Stomach (tissue), 8 donors: ENCODE measurements at regions not wholly inside any gene's neighbourhood (a gene's known extent, or its start where the extent isn't known, plus 50 kb on each side); places are given as distances from the start of the nearest gene placed in this dataset.
"Not testable (repeated sequence)": the region's sequence is repeated elsewhere in the genome, so short reads cannot be mapped to it uniquely, and the experiment has no call there.

ENCODE experiments used
- DNase-seq, 2 donors: peaks; one replicate each; pipeline versions ENCODE4 v3.0.0 to v3.0.0-alpha.2; 2013 to 2019
- H3K27ac ChIP-seq, 5 donors: fragments of 200-600 bp in 4 of 5; sonication (generic) in 4 of 5; one replicate each; pipeline ENCODE4 v1.5.1; 2013 to 2019; ENCODE audit warnings: mild to moderate bottlenecking in 1 of 5, moderate library complexity in 1 of 5
- H3K27me3 ChIP-seq, 3 donors: fragments of 200-600 bp; sonication (generic); one replicate each; pipeline ENCODE4 v1.5.1; 2017 to 2019; ENCODE audit warnings: mixed run types in 1 of 3
- H3K36me3 ChIP-seq, 4 donors: fragments of 200-600 bp; sonication (generic); 1 replicate in 3 of 4; 2 replicates in 1 of 4; pipeline ENCODE4 v1.5.1; 2016 to 2019
- H3K4me1 ChIP-seq, 4 donors: fragments of 200-600 bp; sonication (generic); one replicate each; pipeline ENCODE4 v1.5.1; 2016 to 2019
- H3K4me3 ChIP-seq, 4 donors: fragments of 200-600 bp; sonication (generic) in 3 of 4; one replicate each; pipeline ENCODE4 v1.5.1; 2016 to 2019; ENCODE audit warnings: mild to moderate bottlenecking in 1 of 4
- H3K9me3 ChIP-seq, 4 donors: fragments of 200-600 bp; sonication (generic); one replicate each; pipeline ENCODE4 v1.5.1; 2016 to 2019
- EP300 ChIP-seq: sonication (generic); formaldehyde crosslinking; IDR thresholded peaks from one replicate; pipeline ENCODE4 v1.6.1; 2017; ENCODE audit warnings: antibody characterized with exemption
- POLR2A ChIP-seq, 4 donors: fragments of 450-650 bp; IDR thresholded peaks; one replicate each; pipeline ENCODE4 v1.6.1; 2016; ENCODE audit warnings: antibody characterized with exemption in 4 of 4, control low read depth in 2 of 4, mild to moderate bottlenecking in 1 of 4, moderate library complexity in 1 of 4
- POLR2AphosphoS5 ChIP-seq, 3 donors: sonication (generic); formaldehyde crosslinking; IDR thresholded peaks; one replicate each; pipeline ENCODE4 v1.6.1; 2016; ENCODE audit warnings: antibody characterized with exemption in 3 of 3
- WGBS, 5 donors: extraction: QIAGEN DNeasy Blood & Tissue Kit in 3 of 5; methylation state at CpG; one replicate each; pipeline versions ENCODE4 v1.1.5 to v1.1.7; 2013 to 2018; 5-methylcytosine and 5-hydroxymethylcytosine counted together
- intact Hi-C: fragments of 100-400 bp; cut with DNase I; formaldehyde crosslinking; loops from one replicate; pipeline ENCODE4 v1.15.1; 2023; ENCODE audit warnings: low total_unique reads
- TF ChIP-seq, protein P1 (sequence below), 7 experiments: fragments of 450-650 bp in 4 of 7; fragments of 200-600 bp in 3 of 7; sonication (generic) in 3 of 7; IDR thresholded peaks; one replicate each; pipeline ENCODE4 v1.5.1; 2016 to 2019; ENCODE audit warnings: antibody characterized with exemption in 7 of 7, control low read depth in 2 of 7, mild to moderate bottlenecking in 1 of 7
- donor health status: healthy with polysubstance abuse.
- donor health status: Bipolar disorder and iron deficiency.
- donor health status: healthy.

DNA sequence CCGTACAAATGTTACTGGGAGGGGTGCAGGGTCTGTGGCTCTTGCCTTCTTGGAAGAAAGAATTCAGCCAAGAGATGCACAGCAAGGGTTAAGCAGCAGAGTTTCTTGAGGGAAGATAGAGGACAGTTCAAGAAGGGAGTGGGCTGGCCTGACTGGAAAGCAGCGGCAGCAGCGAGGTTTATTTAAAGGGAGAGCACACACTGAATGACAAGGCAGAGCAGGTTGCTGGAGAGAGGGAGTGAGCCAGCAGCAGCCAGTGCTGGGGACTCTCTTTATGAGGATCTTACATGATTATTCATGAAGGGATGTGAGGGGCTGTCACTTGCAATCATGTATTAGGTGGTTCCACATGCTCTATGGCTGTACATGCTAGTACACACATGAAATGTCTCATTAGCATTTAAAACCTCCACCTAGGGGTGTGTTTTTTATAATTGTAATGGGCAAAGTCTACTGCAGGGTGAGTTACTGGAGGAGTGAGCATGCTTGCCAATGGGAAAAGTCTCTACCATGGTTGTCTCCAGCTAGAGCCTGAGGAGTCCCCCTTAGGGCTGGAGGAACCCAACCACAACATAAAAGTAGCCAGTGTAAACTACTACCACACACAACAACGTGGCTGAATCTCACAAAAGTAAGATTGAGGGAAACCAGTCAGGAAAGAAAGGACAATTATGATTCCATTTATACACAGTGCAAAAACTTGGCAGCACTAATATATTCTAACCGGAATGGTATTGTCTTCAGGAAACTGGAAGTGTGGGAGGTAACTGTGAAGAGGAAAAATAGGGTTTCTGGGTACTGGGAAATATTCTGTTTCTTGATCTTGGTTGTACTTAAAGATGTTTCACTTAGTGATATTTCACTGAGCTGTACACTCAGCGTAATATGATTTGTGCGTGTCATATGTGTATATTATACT lies 87.6 kb upstream of the FAM110C start:
- TF ChIP-seq, protein P1, sequence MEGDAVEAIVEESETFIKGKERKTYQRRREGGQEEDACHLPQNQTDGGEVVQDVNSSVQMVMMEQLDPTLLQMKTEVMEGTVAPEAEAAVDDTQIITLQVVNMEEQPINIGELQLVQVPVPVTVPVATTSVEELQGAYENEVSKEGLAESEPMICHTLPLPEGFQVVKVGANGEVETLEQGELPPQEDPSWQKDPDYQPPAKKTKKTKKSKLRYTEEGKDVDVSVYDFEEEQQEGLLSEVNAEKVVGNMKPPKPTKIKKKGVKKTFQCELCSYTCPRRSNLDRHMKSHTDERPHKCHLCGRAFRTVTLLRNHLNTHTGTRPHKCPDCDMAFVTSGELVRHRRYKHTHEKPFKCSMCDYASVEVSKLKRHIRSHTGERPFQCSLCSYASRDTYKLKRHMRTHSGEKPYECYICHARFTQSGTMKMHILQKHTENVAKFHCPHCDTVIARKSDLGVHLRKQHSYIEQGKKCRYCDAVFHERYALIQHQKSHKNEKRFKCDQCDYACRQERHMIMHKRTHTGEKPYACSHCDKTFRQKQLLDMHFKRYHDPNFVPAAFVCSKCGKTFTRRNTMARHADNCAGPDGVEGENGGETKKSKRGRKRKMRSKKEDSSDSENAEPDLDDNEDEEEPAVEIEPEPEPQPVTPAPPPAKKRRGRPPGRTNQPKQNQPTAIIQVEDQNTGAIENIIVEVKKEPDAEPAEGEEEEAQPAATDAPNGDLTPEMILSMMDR (IDR thresholded peaks at IDR 0.05) = no peak
- TF ChIP-seq POLR2A (IDR thresholded peaks at IDR 0.05) = no peak
- Histone ChIP-seq H3K36me3 (no peaks in the 10 kb centered on the region), H3K4me3 (no peak overlapping the region), H3K9me3 (no peaks in the 10 kb centered on the region), H3K27ac (no peak overlapping the region), H3K27me3 (peaks cover 0 to 19% (median 0%) of the 10 kb centered on the region in 3 donors), H3K4me1 (no peaks in the 10 kb centered on the region)
- intact Hi-C loops = no loop called here
- 46 to 56% (median 52%) methylated on average over 7 of the region's 7 CpGs for WGBS, 5 donors
- peak in 1 of 2 donors; percentile 34 for DNase-seq

DNA sequence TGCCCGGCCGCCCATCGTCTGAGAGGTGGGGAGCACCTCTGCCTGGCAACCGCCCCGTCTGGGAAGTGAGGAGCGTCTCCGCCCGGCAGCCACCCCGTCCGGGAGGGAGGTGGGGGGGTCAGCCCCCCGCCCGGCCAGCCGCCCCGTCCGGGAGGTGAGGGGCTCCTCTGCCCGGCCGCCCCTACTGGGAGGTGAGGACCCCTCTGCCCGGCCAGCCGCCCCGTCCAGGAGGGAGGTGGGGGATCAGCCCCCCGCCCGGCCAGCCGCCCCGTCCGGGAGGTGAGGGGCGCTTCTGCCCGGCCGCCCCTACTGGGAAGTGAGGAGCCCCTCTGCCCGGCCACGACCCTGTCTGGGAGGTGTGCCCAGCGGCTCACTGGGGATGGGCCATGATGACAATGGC lies 80.5 kb upstream of the FAM110C start:
- H3K27ac ChIP-seq, H3K27me3 ChIP-seq, DNase-seq, H3K36me3 ChIP-seq, H3K9me3 ChIP-seq, intact Hi-C loops, H3K4me1 ChIP-seq, H3K4me3 ChIP-seq: not testable (repeated sequence)
- whole genome bisulfite sequencing, 5 donors = 86 to 98% (median 95%) methylated on average over 8 to 30 of the region's 31 CpGs

DNA sequence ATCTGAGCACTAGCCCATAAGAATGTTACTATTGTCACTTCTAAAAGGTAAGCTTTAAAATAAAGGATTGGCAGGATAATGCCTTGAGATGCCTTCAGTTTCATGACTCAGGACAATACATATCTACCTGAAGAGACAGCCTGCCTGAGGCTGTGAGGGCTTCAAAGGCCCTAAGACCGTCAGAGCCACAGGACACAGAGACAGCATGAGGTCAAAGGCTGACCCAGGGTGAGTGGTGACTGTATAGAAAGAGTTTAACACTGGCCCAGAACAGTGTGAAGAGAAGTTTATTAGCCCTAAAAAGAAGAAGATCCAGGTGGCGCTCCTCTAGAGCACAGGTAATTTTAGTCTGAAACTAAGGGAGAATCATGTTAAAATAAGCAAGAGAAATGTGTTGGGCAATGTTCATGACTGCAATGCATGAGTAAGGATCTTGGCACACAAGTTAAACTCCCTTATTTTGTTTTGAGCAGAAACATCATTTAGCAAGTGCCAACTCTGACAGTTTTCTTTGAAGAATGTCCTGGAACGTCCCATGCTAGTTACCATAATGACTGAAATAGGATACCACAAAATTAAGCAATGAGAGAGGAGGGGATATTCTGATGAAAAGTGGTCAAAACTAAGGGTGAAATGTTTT lies 78.1 kb upstream of the FAM110C start:
- 45 to 71% (median 58%) methylated on average over 3 of the region's 3 CpGs for WGBS, 5 donors
- Histone ChIP-seq H3K4me1 (no peaks in the 10 kb centered on the region), H3K27me3 (peaks cover 0 to 4% (median 0%) of the 10 kb centered on the region in 3 donors), H3K4me3 (no peak overlapping the region), H3K36me3 (no peaks in the 10 kb centered on the region), H3K27ac (no peak overlapping the region), H3K9me3 (no peaks in the 10 kb centered on the region)
- TF ChIP-seq, protein P1 (IDR thresholded peaks at IDR 0.05) = no peak
- TF ChIP-seq EP300 (no peak), POLR2A (IDR thresholded peaks at IDR 0.05) (no peak), POLR2AphosphoS5 (IDR thresholded peaks at IDR 0.05) (no peak)
- peak in 1 of 2 donors; percentile 9 for DNase-seq
- intact Hi-C loops = no loop called here

DNA sequence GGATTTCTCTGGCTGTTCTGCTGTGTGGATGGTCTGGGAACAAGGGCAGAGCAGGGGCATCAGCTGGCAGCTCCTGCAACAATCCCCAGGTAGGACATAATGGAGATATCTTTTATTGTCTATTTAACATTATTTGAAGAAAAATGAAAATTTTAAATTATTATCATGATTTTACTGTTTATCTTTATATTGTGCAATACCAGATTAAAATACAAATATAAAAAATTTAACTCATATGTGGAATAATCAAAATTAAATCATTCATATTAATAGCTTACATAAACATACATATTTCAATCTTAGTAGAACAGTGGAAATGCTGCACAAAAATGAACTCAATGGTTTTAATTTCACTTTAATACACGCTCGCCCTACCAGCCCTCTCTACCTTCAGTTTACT lies 70.6 kb upstream of the FAM110C start:
- Histone ChIP-seq H3K36me3 (no peaks in the 10 kb centered on the region), H3K9me3 (no peaks in the 10 kb centered on the region), H3K4me3 (no peak overlapping the region), H3K27ac (no peak overlapping the region), H3K4me1 (no peaks in the 10 kb centered on the region), H3K27me3 (peaks cover 0 to 5% (median 0%) of the 10 kb centered on the region in 3 donors)
- no peak for DNase-seq
- TF ChIP-seq POLR2A (IDR thresholded peaks at IDR 0.05) (no peak), POLR2AphosphoS5 (IDR thresholded peaks at IDR 0.05) (no peak), EP300 (no peak)
- TF ChIP-seq, protein P1 (IDR thresholded peaks at IDR 0.05) = no peak
- intact Hi-C loops = no loop called here
- 95 to 98% (median 96%) methylated on average over 2 of the region's 2 CpGs for WGBS, 5 donors
